NCI-H748 (cell line): ENCODE measurements at regions not wholly inside any gene's neighbourhood (a gene's known extent, or its start where the extent isn't known, plus 50 kb on each side); places are given as distances from the start of the nearest gene placed in this dataset.

Experiments
- DNase-seq: peaks from one replicate; lab custom pipeline; 2025; ENCODE audit not compliant: unreplicated experiment; lab: John Stamatoyannopoulos, UW

DNA sequence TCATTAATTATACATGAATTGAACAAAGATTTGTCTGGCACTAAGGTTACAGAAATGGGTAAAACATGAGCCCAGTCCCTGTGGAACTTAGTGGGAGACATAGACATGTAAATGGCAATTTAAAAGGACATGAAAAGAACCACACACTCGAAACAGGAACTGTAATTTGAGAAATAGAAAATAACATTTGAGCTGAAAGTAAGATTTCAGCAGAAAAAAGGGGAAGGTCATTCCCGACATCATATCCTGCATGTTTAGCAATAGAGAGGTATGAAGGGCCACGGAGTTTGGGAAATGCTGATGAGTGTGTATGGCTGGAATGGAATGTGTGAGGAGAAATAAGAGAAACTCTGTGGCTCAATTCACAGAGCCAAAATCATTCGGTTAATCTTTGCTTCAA, 175.4 kb upstream of the AHR start:
- DNase-seq, result no peak

DNA sequence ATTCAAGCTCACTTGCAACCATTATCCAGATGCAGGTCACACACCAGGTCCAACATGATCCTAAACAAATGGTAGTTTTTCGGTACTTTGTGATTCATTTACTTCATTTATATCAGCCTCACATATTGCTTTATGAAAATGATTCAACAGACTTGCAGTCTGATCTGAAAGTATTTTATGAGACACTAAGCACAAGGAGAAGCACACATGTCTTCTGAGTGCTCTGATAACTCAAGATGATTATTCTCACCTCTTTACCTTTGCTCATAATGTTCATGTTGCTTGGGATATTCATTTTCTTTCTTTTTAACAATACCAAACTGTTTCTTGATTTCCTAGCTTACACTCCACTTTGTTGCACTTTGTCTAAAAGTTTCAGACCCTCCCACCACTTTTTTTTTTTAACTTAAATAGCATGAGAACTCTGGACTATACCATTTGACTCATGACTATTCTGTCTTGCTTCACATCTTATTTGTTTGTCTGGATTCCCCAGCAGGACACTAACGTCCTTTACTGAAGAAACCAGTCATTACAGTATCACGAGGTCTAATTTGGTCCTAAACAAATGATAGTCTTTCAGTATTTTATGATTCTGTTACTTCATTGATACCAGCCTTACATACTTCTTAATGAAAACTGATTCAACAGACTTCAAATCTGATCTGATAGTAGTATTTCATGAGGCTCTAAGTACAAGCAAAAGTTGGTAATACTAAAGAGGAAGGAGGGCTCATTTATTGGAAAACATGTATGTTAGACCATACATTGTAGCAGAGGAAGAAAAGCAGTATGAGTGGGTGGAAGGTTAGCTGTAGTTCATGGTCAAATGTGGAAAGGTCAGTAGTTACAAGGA, 171.8 kb upstream of the AHR start:
- no peak for DNase-seq

DNA sequence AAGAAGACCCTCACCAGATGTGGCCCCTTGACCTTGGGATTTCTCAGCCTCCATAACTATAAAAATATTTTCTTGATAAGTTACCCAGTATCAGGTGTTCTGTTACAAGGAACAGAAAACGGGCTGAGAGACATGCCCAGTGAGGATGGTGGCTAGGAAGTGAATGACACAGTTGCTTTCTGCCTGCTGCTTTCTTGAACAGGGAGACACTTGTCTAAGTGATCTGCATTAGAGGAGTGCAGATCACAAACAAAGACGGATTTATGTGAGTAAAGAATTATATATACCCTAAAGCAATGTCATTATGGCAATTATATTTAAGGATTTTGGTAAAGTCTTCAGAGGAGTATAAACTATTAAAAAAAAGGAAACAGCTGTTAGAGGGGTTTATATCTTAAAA, 169.2 kb upstream of the AHR start:
- DNase-seq, result no peak

DNA sequence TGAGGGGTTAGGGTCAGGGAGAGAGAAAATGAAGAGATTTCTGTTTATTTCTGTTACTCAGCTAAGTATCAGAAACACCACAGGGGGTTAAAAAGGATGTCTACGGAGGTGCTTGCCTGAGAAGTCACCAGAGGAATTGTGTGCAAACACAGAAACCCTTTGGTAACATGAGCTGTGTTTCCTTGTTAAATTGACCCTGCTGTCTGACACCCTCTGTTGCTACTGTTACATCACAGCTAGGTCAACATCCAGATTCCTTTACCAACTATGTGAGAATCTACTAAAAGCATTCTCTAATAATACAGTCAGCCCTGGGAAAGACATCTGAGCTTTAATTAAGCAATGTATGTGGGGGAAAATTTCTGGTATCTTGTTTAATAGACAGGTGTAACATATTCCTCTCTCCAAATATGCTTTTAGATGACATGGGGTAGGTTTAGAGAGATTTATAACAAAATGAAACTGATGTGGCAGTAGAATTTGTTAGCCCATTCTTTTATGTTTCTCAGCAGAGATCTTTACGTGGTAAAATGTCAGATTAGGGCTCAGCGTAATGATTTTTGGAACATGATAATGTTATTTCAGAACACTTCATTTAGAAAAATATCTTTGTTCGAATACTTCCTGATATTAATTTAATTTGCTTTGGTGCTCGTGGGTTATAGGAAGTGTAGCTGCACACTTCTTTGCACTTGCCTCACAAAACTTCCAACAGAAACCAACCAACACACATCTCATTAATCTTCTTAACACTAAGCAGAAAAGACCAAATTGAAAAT, 168.0 kb upstream of the AHR start:
- peak; percentile 34 for DNase-seq

DNA sequence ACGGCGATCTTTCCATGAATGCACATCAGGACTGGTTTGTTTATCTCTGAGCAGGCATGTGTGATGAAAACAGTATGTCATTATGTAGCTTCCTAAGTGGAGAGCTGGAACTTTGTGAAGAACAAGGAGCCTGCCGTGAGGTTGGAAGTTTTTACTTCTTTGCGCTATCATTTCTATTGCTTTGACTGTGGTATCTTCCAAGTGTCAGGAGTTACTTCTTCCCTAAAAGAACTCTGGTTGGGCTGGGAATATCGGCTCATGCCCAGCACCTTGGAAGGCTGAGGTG, 167.4 kb upstream of the AHR start:
- no peak for DNase-seq

DNA sequence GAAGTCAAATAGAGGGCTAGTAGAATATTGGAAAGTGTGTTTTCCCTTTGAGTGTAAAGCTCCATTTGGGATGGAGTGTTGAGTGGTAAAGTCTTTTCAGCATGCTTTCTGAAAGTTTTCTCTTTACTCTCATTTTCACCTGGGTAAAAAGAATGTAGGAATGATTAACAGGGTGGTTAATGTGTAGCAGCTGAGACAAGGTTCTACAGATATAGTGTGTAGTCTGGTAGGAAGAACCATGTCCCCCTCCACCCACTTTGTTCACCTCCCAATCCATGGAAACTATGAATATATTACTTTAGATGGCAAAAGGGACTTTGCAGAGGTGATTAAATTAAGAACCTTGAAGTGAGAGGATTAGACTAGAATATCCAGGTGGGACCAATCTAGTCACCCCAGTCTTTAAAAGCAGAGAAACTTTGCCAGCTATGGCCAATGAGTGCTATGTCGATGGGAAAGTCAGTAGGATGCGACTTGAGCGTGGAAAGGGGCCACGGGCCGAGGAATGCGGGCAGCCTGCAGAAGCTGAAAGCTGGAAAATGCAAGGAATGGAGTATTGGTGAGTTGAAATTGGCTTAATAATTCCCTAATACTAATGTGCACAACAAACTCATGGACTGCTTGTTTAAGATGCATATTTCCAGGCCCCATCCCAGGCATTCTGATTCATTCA, 166.3 kb upstream of the AHR start:
- no peak for DNase-seq

DNA sequence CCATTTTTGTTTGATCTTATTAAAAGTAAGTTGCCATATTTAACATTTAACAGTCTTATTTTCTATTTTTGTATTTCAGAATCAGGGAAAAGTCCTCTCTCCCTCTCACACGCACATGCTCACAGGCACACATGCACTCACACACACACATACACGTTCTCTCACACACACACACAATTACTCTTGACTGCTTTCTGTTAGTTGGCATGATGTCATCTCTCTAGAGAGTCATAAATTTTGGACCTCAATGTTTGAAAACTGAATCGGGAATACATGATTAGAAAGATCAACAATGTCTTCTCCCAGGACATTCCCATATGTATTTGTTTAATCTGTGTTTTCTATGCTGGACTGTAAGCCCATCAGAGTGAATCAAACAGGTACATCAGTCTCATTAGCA, 165.7 kb upstream of the AHR start:
- DNase-seq, result peak; percentile 19

DNA sequence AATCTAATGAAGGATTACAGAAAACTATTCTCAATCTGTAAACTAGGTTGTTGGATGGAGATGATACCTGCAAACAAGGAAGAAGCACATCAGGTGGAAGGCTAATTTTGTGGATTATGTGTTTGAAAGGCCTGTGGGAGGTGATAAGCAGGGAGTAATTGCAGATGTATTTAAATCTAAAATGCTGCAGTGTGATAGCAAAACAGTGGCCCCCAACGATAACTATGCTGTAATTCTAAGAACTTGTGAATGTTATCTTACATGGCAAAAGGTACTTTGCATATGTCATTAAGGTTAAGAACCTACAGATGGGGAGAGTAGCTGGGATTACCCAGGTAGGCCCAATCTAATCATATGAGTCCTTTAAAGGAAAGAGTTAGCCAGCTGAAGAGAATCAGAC, 164.5 kb upstream of the AHR start:
- DNase-seq, result no peak

DNA sequence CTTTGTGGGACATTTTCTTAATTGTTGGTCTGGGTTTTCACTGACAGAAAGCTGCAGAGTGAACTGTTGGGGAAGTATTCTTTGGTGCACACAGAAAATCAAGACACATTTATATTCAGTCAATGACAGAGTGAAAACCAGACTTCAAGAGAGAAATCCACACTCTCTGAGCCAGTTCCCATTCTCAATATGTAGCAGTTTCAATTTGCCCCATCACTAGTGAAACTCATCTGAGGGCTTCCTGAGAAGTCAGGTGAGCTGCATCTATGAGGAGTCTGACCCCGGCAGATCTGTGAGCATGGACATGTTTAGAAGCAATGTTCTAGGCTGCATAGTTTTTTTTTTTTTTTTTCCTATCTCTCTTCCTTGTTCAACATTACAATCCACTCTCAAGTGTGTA, 163.7 kb upstream of the AHR start:
- no peak for DNase-seq

DNA sequence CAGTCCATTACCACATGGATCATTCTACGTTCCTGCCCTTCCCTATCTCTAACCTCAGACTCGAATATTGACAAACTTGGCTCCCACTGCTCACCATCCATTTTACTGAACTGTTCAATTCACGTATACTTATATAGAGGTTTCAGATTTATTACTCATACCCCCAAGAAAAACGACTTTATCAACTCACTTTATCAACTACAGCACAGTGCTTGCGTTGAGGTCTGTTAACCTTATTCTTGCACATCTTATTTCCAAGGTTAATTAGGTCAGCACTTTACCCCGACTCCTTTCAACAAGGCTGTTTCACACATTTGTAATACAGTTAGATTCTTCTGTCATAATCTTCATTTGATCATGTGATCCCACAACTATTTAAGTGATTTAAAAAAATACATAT, 162.3 kb upstream of the AHR start:
- no peak for DNase-seq

DNA sequence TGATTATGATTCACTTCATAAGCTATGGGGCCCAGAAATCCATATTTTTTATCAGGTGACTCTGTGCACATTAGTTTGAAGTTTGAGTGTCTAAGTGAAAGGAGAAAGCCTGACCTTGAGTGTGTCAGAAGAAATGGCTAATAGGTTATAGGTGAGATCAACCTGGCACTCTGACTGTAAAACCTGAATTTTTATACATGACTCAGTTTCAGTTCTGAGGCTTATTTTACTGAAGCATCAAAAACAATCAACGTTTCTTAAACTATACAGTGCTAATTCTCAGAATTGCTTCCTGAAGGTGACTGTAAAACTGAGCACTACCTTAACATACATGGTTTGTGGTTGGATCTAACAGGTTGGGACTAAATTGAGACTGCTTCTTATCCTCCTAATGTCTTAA, 159.4 kb upstream of the AHR start:
- no peak for DNase-seq

DNA sequence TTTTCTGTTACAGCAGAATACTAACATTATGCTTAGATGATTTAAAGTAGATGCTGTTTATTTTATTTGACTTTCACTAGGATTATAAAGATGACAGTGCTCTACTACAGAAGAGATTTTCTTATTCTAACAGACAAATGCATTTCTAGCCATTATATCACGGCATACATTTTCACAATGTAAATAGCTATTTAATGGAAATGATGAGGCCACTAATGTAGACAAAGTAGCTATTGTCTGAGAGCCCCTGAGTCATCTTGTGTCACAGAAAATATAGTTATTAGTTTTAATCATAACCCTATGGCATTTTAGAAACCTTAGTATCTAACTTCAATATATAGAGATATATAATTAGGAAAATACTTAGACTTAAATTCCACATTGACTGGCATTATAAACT, 158.0 kb upstream of the AHR start:
- no peak for DNase-seq

DNA sequence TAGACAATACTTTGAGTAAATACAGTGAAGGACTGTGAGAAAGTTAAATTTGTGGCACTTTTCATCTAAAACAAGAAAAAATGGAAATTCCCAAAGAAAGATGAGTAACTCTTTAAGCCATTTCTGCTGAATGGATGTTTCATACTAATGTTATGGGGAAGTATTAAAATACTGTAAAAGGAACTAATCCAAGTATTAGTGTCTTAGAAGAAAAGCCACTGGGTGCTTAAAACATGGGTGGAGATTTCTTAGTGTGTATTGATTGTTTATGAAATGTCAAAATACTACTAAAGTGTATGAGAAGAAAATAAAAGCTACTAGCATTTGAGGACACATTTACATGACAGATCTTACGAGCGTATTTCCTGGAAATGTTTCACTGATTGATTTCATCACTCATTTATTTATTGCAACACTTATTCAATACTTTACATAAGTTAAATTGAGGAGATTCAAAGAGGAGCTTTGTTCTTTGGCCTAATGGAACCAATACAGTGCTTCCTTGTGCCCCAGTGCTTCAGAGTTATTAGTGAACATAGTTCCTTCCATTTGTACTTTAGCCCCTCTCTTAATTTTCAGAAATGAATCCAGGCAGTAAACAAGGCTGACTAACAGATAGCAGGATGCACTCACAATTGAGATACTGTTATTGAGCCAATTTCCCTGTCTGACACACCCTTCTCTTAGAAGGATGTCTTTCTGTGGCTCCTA, 155.5 kb upstream of the AHR start:
- DNase-seq, result no peak

DNA sequence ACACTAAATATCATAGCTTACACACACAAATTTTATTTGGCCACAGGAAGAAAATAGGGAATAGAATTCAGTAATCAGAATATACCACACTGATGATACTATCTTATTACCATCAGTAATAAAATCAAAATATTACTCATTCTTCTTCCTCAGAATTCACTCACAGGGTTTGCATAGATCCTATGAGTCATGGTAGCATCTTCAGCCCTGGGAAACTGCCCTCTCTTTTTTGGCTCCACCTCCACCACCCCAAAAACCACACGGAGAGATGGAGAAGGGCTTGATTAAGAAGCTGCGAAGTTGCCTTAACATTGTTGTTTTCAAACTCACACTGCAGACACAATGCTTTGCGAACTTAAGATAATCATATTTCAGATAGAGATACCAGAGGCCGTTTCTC, 154.1 kb upstream of the AHR start:
- DNase-seq, result no peak

DNA sequence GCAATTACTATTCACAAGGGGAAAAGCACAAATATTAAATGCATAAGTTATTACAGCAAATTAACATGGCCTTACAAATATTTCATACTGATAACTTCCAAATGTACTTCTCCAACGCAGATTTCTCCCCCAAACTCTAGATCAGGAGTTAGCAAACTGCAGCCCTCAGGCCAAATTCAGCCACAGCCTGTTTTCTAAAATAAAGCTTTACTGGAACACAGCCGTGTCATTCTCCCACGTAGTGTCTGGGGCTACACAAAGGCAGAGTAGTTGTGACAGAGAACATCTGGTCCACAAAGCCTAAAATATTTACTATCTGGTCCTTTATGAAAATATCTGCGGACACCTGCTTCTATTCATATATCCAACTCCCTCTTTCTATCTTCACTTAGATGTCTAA, 151.8 kb upstream of the AHR start:
- DNase-seq, result no peak

DNA sequence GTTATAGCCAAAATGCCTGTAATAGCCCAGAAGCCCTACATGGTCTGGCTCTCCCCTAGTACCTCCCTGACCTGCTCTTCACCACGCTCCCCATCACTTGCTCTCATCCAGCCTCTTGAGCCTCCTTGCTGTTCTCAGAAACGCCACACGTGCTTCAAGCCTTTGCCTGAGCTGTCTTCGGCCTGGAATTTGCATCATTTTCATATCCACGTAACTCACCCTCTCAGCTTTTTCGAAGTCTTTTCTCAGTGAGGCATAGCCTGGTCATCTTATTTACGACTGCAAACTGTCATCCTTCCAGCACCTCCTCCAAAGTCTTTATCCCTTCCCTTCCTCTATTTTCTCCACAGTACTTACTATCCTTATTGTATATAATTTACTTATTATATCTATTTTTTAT, 151.0 kb upstream of the AHR start:
- no peak for DNase-seq

DNA sequence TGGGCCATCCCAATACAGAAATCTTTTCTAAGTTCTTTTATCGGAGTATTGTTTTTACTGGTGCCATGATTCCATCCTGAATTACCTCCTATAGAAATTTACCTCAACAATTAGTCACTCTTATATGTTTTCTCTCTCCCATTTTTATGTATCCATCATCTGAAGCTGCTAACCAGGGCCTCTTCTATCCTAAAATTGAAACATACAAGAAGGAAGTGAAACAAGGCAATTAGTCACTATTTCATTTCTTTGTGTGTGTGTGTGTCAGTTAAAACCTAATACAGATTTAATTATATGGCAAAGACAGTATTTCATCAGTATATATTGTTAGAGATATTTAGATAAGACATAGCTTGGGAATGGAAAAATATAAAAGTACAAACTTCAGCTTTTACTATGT, 148.4 kb upstream of the AHR start:
- DNase-seq, result no peak

DNA sequence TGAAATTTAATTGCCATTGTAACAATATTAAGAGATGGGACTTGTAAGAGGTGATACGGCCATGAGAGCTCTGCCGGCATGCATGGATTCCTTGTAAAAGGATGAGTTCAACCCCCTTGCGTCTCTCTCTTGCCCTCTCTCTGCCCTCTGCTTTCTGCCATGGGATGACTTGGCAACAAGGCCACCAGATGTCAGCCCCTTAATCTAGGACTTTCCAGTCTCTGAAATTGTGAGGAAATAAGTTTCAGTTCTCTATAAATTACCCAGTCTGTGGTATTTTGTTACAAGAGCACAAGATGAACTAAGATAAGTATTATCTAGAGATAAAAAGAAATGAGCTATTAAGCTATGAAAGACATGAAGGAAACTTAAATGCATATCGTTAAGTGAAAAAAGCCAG, 145.7 kb upstream of the AHR start:
- no peak for DNase-seq

DNA sequence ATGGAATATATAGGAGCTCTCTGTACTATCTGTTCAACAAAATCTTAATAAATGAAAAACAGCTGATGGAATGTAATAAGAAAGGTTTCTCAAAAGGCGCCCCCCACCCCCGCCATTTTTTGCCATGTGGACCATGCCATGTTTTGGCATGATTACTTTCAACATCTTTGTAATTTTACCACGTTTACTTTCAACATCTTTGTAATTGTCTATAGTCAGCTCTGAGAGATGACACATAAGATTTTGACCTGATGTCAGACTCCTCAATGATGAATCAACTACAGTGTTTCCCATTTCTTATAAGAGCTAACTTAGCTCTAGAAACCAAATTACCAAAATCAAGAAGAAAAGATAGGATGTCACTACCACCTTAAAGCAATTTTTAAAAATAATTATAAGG, 144.9 kb upstream of the AHR start:
- DNase-seq, result no peak

DNA sequence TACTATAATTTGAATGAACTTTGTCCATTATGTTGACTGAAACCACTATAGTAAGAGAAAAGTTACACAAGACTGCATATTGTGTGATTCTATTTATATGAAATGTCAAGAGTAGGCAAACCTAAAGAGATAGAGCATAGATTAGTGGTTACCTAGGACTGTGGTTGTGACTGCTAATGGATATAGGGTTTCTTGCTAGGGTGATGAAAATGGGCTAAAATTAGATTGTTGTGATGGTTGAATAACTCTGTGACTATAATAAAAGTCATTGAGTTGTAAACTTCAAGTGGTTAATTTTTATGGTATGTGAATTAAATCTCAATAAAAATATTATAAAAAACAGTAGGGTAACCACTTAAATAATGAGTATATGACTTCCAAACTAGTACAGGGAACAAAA, 142.9 kb upstream of the AHR start:
- peak; percentile 61 for DNase-seq

DNA sequence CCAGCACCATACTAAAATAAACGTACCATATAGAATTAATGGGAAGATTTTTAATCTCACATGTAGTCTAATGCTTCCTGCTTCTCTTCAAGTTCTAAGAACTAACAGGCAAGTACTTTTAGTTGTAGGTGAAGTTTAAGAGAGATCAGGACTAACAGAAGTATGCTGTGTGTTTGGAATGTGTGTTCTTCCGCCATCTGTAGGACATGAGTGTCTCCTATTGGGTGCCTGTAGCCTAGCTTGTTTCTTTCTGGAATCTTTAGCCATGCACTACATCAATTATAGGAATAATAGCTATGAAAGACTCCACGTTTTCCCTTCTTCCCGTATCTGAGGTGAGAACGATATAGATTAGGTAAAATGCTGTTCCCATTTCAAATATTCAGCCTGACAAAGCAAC, 140.2 kb upstream of the AHR start:
- peak; percentile 5 for DNase-seq
